ENCODE measurements at regions not wholly inside any gene's neighbourhood (a gene's known extent, or its start where the extent isn't known, plus 50 kb on each side); places are given as distances from the start of the nearest gene placed in this dataset.

- DNase-seq (ENCODE audit: low read depth in 1 of 2, low spot score in 1 of 2) = no peak
- H3K27me3 ChIP-seq (ENCODE audit: insufficient read depth, poor library complexity, severe bottlenecking) = peaks cover 4% of the 10 kb centered on the region
- TF ChIP-seq CTCF (IDR thresholded peaks at IDR 0.05; ENCODE audit: insufficient read depth, low read length) (no peak), REST (IDR thresholded peaks at IDR 0.05; ENCODE audit: insufficient replicate concordance, low read depth) (no peak), POLR2AphosphoS5 (IDR thresholded peaks at IDR 0.05; ENCODE audit: low read depth) (no peak), SPI1 (IDR thresholded peaks at IDR 0.05; ENCODE audit: borderline replicate concordance, low read depth) (no peak), GABPA (IDR thresholded peaks at IDR 0.05; ENCODE audit: low read depth) (no peak)
- H3K27ac ChIP-seq (replicated peaks) = no peak overlapping the region
- H3K4me3 ChIP-seq (replicated peaks; ENCODE audit: insufficient read depth, low read length) = no peak overlapping the region
Measured at GRCh38 chr12:131610181-131610580, 100.7 kb upstream of the SFSWAP start.

DNA sequence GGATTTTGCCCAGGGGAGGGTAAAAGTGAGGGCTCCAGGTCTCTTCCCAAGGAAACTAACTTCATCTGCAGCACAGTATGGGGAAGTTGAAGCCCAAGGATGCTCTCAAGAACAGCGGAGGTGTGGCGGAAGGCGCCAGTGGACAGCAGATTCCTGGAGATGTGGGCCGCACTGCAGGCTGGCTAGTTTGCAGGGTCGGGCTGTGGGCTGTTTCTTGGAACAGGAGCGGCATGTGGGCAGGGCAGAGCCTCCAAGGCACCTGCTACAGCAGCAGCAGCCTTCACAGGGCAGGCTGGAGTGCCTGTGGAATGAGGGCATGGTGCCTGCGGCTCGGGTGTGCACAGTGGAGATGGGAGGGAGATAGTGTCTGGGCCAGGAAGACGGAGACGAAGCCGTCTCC lies 100.0 kb upstream of the SFSWAP start:
- Histone ChIP-seq H3K27me3 (ENCODE audit: insufficient read depth, poor library complexity, severe bottlenecking) (peaks cover 4% of the 10 kb centered on the region), H3K4me3 (replicated peaks; ENCODE audit: insufficient read depth, low read length) (no peak overlapping the region), H3K27ac (replicated peaks) (no peak overlapping the region)
- DNase-seq (ENCODE audit: low read depth in 1 of 2, low spot score in 1 of 2) = no peak
- TF ChIP-seq SPI1 (IDR thresholded peaks at IDR 0.05; ENCODE audit: borderline replicate concordance, low read depth) (no peak), CTCF (IDR thresholded peaks at IDR 0.05; ENCODE audit: insufficient read depth, low read length) (no peak), GABPA (IDR thresholded peaks at IDR 0.05; ENCODE audit: low read depth) (no peak)

- H3K27me3 ChIP-seq (ENCODE audit: insufficient read depth, poor library complexity, severe bottlenecking) = peaks cover 4% of the 10 kb centered on the region
- no peak for DNase-seq (ENCODE audit: low read depth in 1 of 2, low spot score in 1 of 2)
- H3K27ac ChIP-seq (replicated peaks) = no peak overlapping the region
- no peak overlapping the region for H3K4me3 ChIP-seq (replicated peaks; ENCODE audit: insufficient read depth, low read length)
- no peak for TF ChIP-seq POLR2AphosphoS5 (IDR thresholded peaks at IDR 0.05; ENCODE audit: low read depth)
- no peak for TF ChIP-seq CTCF (IDR thresholded peaks at IDR 0.05; ENCODE audit: insufficient read depth, low read length)
- no peak for TF ChIP-seq REST (IDR thresholded peaks at IDR 0.05; ENCODE audit: insufficient replicate concordance, low read depth)
- TF ChIP-seq GABPA (IDR thresholded peaks at IDR 0.05; ENCODE audit: low read depth) = no peak
- TF ChIP-seq SPI1 (IDR thresholded peaks at IDR 0.05; ENCODE audit: borderline replicate concordance, low read depth) = no peak
Measured at GRCh38 chr12:131611416-131612091, 99.3 kb upstream of the SFSWAP start.
